HPDE6-E6E7 (cell line): ENCODE measurements at regions not wholly inside any gene's neighbourhood (a gene's known extent, or its start where the extent isn't known, plus 50 kb on each side); places are given as distances from the start of the nearest gene placed in this dataset.

Experiments
- DNase-seq: peaks from one replicate; pipeline ENCODE4 v3.0.0; 2011; ENCODE audit warnings: missing footprints; ENCODE audit errors: extremely low spot score

DNA sequence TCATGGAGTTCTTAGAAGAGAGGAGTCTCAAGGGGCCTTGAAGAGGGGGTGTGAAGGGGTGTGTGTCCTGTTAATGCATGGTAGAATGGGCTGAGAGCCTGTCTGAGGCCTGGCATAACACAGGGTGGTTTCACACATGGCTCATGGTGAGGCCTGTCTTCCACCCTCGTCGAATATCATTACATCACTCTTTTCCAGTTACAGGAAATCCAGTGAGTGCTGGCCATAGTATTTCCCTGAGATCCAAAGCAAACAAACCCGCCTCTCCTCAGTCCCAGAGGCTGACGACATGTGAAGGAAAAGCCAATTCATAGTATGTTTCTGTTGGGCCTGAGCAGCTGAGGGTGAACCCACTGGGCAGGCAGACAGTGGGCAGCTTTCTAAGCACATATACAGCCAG lies 159.4 kb upstream of the NR3C1 start:
- no peak for DNase-seq

DNA sequence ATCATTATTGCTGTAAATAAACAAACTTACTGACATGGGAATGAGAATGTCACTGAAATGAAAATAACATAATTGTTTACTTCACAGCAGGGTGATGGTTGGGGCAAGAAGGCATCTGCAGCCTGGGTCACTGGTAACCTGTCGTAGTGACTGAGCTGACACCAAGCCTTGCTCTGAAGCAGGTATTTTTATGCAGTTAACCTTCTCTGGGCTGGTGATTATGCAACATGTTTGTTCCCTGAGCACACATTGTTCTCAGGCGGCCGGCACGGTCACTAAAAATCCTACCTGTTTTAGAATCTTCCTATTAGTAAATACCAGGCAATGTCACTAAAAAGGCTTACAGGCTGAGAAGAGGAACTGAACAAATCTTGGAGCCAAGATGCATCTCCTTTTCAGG lies 157.7 kb upstream of the NR3C1 start:
- no peak for DNase-seq

GRCh38 chr5:143560378-143560777 lies 156.9 kb upstream of the NR3C1 start:
- DNase-seq, result no peak

DNA sequence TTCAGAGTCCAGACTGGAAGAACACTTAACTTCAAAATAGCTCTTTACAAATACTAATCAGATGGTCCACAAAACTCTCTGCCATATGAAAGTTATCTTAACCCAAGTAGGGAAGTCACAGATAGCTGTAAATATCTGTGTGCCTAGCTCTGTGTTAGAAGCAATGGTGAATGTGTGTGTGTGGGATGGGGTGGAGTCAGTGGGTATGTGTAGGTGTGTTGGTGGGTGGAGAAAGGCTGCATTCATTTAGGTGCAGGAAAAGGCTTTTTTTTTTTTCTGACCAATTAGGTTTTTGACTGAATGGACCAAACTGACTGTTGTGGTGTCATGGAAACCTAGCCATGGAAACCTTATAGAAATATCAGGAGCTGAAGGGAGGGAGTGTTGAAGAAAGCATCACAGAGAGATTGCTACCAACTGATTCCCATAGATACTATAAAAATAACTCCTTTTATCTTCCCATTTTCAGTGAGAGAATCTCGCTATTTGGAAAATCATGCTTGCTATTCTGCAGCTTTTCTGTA lies 156.2 kb upstream of the NR3C1 start:
- no peak for DNase-seq

DNA sequence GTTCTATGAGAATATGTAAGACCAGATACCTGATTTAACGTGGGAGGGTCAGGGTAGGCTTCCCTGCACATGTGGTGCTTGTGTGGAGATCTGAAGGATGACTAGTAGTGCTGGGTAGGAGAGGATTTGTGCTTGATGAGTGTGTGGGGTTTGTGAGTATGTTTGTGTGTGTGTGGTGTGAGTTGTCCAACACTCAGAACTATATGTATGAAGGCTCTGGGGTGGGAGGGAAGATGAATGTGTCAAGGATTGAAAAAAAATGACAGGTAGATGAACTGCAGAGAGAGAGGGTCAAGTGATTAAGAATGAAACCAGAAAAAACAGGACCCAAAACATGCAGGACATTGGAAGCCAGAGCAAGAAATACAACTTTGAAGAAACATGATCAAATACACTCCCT lies 154.6 kb upstream of the NR3C1 start:
- no peak for DNase-seq

DNA sequence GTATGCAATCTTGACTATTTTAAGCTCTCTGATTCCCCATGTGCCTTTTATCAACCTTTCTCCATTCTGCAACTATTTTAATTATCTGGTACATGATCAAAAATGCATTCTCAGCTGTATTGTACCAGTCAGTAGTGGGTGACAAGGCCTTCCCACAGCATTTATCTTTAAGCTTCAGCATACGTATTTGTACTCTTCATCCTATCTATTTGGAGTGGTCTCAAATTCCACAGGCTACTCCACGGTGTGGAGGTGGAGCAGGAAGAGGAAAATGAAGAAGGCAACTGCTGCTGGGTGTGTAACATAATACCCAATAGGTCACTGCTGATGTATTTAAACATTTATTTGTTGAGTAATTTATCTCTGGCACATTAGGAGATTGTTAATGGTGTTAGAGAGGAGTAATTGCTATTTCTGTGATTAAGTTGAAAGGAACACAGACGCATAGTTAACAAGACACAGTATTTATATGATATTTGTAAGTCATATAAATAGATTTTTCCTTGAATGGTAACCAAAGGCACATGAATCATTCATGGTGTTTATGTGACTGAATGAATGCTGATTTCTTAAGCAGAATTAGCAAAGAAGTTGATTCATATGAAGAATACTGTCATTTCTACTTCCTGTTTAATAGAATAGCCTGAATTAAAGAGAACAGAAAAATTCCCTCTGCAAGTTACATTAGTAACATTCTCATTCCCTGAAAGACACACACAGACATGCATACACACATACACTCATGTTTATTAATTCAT lies 153.8 kb upstream of the NR3C1 start:
- no peak for DNase-seq

- DNase-seq, result no peak
Observed at GRCh38 chr5:143554918-143555477, 151.5 kb upstream of the NR3C1 start.

DNA sequence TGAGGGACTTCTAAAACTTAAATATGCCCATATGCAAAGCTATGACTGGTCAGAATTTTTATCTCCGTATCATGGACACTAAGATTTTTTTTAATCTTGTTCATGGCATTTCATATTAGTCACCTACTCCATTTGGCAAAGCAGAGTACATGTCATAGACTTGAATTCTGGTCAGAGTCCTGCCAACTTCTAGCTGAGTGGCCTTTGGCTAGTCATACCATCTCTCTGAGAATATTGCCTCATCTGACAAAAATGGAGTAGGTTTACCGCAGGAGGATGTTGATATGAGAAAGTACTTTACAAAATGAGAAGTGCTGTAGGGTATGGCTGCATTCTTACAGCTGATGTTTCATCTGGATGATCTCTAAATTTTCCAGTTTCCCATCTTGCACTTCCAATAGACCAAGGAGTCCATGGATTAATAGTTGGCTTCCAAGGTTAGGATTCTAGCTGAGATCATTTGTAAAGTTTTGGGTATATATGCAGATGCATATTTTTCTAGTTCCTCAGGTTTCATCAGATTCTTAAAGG lies 150.8 kb upstream of the NR3C1 start:
- peak; percentile 56 for DNase-seq

- no peak for DNase-seq
Observed at GRCh38 chr5:143552680-143553079, 149.2 kb upstream of the NR3C1 start.

DNA sequence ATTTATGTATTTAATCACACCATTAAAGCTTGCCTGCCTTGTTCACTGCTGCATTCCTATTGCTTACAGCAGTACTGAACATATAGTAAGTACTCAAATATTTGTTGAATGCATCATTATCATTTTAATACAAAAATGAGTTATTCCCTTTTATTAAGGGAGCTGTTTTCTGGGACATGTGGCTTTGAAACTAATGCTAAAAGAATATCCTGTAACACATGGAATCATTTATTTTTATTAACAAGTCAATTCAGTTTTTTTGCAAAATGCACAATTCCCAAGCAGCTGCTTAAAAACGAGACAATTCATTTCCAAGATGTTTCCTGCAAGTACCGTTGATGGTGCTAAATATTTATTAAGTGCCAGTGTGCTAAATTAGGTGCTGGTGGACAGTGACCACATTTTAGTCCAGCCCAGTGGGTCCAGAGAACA lies 148.3 kb upstream of the NR3C1 start:
- no peak for DNase-seq

GRCh38 chr5:143550986-143551630 lies 147.6 kb upstream of the NR3C1 start:
- no peak for DNase-seq

- no peak for DNase-seq
Observed at GRCh38 chr5:143547342-143547741, 143.9 kb upstream of the NR3C1 start.

DNA sequence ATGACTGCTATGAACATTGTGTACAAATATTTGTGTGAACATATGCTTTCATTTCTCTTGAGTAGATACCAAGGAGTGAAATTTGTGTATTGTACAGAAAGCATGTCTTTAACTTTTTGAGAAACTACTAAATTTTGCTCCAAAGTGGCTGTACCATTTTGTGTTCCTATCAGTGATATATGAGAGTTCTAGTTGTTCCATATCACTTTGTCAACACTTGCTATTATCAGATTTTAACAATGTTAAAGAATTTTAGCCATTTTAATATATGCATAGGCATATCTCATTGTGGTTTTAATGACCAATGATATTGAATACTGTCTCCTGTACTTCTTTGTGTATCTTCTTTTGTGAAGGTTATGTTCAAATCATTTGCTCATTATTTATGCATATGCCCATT lies 142.9 kb upstream of the NR3C1 start:
- no peak for DNase-seq

DNA sequence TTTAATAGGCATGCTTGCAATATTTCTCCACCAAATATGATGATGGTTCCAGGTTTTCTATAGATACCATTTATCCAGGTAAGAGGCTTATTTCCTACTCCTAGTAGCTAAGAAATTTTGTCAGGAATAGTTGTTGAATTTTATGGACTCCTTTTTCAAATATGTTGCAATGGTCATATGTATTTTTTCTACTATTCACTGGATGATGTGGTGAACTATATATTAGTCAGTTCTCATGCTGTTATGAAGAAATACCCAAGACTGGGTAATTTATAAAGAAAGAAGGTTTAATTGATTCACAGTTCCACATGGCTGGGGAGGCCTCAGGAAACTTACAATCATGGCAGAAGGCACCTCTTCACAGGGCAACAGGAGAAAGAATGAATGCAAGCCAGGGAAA lies 141.1 kb upstream of the NR3C1 start:
- DNase-seq, result no peak

- no peak for DNase-seq
Observed at GRCh38 chr5:143543358-143544255, 140.1 kb upstream of the NR3C1 start.

DNA sequence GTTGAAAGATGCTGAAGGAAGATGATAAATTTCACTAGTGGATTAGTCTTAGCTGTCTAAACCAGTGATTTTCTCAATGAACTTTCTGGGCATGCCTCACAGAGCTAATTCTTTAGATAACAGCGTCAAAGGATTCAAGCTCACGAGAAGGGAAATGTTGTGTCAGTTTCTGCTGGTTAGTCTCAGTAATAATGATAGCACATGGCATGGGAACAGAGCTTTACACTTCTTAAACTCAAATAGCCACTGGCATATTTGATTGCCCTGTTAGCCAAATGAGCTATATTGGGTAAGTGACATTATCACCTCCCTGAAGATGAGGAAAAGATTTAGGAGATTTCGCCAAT lies 139.3 kb upstream of the NR3C1 start:
- DNase-seq, result no peak

- DNase-seq, result no peak
Observed at GRCh38 chr5:143541943-143542797, 138.7 kb upstream of the NR3C1 start.

DNA sequence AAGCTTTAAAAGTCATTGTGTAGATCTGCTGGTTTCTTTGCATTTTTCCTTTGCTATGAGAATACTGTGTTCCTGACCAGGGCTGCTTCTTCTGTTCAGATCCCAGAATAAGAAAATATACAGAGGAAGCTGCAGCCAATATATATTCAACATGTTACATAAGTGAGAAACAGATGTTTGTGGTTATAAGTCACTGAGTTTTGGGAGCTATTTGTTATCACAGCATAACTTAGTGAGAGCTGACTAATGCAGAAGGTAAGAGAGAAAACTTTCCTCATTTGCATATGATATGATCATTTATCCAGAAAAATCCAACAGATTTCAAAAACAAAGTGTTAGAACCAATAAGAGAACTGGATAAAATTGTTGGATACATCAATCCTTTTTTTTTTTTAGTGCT lies 136.3 kb upstream of the NR3C1 start:
- DNase-seq, result no peak

GRCh38 chr5:143537056-143537455 lies 133.6 kb upstream of the NR3C1 start:
- DNase-seq, result no peak

DNA sequence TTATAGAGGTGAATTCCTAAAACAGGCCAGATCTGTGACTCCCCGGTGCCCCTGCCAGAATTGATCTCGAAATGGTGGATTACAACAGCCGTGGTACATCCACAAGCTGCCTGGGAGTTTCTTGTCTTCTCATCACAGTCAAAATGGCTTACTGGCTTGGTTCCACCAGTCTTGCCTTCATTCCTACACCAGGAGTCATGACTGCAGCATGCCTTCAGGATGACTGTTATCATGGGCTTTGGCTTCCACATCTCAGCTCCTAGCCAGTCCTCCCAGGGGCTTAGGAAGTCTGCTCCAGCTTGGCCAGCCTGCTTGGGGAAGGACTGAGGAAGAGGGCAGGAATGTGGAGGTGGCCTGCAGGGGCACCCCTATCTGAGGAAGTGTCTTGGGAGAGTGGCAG lies 132.9 kb upstream of the NR3C1 start:
- DNase-seq, result peak; percentile 61

GRCh38 chr5:143534761-143535154 lies 131.3 kb upstream of the NR3C1 start:
- no peak for DNase-seq
